Mammary epithelial cell (primary cell): ENCODE measurements at regions not wholly inside any gene's neighbourhood (a gene's known extent, or its start where the extent isn't known, plus 50 kb on each side); places are given as distances from the start of the nearest gene placed in this dataset.

Source experiments
- CTCF ChIP-seq, 2 donors: IDR thresholded peaks in 1 of 2; conservative IDR thresholded peaks in 1 of 2; 2 replicates each; pipeline ENCODE4 v1.5.1; 2011 to 2012; ENCODE audit warnings: inconsistent platforms in 2 of 2, low read length in 2 of 2, mild to moderate bottlenecking in 2 of 2, control low read depth in 1 of 2, low read depth in 1 of 2; ENCODE audit not compliant: insufficient read depth in 1 of 2; ENCODE audit errors: extremely low read depth in 1 of 2
- EZH2 ChIP-seq: IDR thresholded peaks from 2 replicates; pipeline ENCODE4 v1.6.1; 2012; ENCODE audit warnings: low read length, inconsistent platforms, borderline replicate concordance

DNA sequence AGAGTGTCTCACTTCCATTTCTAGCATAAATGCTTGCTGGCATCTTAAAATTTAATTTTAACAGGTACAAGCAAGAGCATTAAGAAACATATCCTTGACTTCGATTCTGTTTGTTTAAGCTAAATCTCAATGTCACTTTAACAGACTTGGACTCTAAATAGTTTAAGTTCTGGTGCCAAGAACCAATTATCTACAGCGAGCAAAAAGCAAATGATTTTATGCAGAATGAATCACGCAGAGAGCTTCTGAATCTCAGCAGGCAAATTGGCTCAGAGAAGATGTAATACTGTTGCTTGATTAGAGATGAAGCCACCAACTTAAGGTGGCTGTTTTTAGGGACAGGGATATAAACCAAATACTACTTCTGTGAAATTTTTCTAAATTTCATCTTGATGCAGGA is 117.0 kb upstream of the PLD5 start:
- TF ChIP-seq CTCF (conservative IDR thresholded peaks at IDR 0.05 in 1 of 2, IDR thresholded peaks at IDR 0.05 in 1 of 2; ENCODE audit: extremely low read depth in 1 of 2, insufficient read depth in 1 of 2, low read depth in 1 of 2, low read length in 2 of 2), result no peak
- TF ChIP-seq EZH2, result no peak
